M059J (cell line): ENCODE measurements at regions not wholly inside any gene's neighbourhood (a gene's known extent, or its start where the extent isn't known, plus 50 kb on each side); places are given as distances from the start of the nearest gene placed in this dataset.
A peak's percentile ranks its signal among the peaks of the same experiment; 100 is the strongest.

Experiments used
- DNase-seq: peaks from one replicate; pipeline ENCODE4 v3.0.0-alpha.2; 2012; ENCODE audit warnings: low read depth

DNA sequence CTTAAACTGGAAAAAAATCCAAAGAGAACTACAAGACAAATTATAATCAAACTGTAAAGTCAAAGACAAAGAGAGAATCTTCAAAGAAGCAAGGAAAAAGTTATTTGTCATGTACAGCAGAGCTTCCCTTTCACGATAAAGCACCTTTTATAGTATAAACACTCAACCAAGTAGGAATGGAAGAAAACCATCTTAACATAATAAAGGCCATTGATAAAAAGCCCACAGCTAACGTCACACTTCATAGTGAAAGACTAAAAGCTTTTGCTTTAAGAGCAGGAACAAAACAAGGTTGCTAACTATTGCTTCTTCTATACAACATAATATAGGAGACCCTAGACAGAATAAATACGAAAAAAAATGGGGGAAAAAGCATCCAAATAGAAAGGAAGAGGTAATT, 595.7 kb upstream of the POU3F4 start:
- DNase-seq = no peak

DNA sequence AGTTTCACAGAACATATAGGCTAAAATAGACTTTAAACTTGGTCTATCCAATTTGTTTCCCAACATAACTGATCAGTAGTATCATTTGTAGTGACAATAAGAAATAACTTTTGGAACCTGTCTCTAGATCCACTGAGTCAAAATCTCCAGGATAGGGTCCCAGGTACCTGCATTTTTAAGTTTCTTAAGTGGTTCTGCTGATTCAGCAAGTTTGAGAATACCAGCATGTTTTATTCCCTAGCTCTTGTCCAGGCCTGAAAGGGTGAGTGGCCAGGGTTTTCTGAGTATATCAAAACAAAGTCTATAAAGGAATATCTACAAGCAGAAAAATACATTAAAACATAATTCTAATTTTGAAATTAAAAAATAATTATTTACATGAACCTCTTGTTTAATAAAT, 573.1 kb upstream of the POU3F4 start:
- DNase-seq = no peak

DNA sequence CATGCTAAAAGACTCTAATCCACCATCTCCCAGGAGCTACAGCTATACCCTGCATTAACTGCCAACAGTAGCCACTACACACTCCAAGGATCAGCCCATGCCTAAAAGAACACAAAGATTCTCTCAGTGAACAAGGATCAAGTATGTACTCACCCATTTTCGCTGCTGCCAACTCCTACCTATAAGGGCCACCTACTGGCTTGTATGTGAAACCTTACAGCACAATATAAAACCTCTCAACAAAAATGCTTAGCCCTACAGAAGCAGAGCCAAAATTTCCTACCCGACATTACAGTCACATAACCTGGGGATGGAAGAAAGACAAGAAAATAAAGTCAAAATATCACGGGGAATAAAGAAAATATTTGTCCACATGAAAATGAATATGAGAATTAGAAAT, 562.8 kb upstream of the POU3F4 start:
- peak; percentile 32 for DNase-seq

DNA sequence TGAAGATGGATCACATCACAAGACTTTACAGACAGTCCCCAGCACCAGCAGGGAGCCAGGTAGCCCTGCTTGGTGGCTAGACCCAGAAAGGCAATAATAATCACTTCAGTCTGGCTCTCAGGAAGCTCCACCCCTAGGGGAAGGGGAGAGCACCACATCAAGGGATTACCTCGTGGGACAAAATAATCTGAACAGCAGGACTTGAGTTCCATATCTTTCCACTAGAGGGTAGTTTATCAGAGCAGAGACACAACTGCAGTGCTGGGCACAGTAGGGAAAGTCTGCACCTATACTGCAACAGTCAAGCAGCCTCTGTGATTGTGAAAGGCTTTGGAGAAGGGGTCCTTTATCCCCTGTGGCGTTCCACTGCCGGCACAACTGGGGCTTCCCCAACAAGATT, 547.0 kb upstream of the POU3F4 start:
- peak; percentile 10 for DNase-seq

DNA sequence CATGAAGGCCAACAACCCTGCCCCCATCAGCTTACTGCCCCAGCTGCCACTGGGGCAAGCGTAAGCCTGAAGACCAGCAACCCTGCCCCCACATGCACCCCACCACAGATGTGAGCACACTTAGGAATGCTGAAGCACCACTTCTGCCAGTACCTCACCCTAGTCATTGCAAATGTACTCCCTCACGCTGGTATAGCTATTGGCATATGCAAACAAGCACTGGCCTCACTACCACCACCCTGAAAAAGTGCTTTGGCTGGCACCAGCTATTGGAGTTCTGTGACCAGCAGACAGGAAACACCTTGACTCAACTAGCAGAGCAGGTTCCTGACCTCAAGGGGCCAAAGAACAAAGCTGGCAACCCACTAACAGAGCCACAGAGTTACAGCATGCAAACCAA, 534.4 kb upstream of the POU3F4 start:
- DNase-seq = no peak

DNA sequence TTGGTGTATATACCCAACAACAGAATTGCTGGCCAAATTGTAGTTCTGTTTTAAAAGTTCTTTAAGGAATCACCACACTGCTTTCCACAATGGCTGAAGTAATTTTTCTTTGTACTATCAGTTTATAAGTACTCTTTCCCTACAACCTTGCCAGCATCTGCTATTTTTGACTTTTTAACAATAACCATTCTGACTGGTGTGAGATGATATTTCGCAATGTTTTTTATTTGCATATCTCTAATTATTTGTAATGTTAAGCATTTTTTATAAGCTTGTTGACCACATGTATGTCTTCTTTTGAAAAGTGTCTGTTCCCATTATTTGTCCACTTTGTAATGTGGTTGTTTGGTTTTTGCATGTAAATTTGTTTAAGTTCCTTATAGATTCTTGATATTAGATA, 509.9 kb upstream of the POU3F4 start:
- DNase-seq = no peak

DNA sequence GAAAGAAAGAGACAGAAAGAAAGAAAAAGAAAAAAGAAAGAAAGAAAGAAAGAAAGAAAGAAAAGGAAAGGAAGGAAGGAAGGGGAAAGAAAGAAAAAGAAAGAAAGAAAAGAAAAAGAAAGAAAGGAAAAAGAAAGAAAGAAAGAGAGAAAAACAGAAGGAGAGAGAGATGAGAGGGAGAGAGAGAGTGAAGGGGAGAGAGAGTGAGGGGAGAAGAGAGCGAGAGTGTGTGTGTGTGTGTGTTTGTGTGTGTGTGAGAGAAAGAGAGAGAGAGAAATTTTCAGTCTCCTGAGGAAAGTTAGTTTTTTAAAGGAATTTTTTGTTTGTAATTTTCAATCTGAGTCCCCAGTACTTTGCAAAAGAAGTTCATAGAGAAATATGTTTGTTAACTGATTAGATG, 504.1 kb upstream of the POU3F4 start:
- no peak for DNase-seq

DNA sequence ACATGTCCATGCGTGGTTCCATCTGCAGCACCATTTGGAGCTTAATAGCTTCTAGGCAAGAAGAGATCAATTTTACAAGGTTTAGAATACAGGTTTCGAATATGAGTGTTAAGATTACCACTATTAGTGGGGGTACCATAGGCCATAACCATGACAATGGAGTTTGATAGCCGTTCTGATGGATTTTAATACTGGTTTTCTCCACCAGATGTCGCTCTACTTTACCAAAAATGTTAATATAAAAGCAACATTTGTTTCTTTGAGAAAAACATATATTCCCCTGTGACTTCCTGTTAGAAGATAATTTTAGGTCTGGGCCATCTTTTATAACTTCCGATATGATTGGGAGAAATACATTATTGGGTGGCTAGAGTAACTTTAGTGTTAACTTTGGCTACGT, 499.7 kb upstream of the POU3F4 start:
- DNase-seq = no peak

DNA sequence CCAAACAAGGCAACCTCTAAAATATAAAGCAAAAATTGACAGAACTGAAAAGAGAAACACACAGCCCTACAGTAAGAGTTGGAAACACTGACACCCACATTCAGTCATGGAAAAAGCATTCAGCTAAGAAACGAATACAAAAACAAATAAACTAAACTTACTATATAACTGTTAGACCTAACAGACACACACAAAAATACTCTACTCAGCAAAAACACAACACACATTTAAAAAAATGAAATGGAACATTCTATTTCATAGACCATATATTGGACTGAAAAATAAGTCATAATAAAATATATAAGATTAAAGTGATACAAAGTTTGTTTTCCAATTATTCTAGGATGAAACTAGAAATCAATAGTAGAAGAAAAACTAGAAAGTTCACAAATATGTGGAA, 488.8 kb upstream of the POU3F4 start:
- no peak for DNase-seq

DNA sequence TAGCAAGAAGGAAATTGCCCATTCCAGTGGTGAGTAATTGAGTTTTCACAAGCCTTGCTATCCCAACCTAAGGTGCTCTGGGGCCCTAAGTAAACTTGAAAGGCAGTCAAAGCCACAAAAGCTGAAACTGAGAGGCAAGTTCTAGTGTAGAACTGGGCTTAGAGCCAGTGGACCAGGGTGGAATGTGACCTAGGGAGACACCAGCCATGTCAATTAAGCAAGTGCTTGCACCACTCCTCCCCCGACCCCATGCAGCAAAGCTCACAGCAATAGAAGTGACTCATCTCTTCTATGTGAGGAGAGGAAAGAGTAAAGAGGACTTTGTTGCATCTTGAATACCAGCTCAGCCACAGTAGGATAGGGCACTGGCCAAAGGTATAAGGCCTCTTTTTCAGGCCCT, 486.1 kb upstream of the POU3F4 start:
- peak; percentile 77 for DNase-seq
